Loucy (cell line): ENCODE measurements at regions not wholly inside any gene's neighbourhood (a gene's known extent, or its start where the extent isn't known, plus 50 kb on each side); places are given as distances from the start of the nearest gene placed in this dataset.

Source experiments
- EZH2phosphoT487 ChIP-seq: fragments of 200-600 bp; IDR thresholded peaks from 2 replicates; pipeline ENCODE4 v1.6.1; 2018; ENCODE audit warnings: antibody characterized with exemption, mild to moderate bottlenecking, moderate library complexity, borderline replicate concordance
- TF ChIP-seq, protein P1 (sequence below): fragments of 200-600 bp; sonication (generic); conservative IDR thresholded peaks from 2 replicates; pipeline ENCODE4 v1.5.1; 2014; ENCODE audit warnings: mild to moderate bottlenecking, antibody characterized with exemption, low read length

GRCh38 chr2:175500255-175500654, 318.7 kb upstream of the ATP5MC3 start:
- TF ChIP-seq, protein P1, sequence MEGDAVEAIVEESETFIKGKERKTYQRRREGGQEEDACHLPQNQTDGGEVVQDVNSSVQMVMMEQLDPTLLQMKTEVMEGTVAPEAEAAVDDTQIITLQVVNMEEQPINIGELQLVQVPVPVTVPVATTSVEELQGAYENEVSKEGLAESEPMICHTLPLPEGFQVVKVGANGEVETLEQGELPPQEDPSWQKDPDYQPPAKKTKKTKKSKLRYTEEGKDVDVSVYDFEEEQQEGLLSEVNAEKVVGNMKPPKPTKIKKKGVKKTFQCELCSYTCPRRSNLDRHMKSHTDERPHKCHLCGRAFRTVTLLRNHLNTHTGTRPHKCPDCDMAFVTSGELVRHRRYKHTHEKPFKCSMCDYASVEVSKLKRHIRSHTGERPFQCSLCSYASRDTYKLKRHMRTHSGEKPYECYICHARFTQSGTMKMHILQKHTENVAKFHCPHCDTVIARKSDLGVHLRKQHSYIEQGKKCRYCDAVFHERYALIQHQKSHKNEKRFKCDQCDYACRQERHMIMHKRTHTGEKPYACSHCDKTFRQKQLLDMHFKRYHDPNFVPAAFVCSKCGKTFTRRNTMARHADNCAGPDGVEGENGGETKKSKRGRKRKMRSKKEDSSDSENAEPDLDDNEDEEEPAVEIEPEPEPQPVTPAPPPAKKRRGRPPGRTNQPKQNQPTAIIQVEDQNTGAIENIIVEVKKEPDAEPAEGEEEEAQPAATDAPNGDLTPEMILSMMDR, result no peak
- no peak for TF ChIP-seq EZH2phosphoT487
